ENCODE measurements at regions not wholly inside any gene's neighbourhood (a gene's known extent, or its start where the extent isn't known, plus 50 kb on each side); places are given as distances from the start of the nearest gene placed in this dataset.

DNA sequence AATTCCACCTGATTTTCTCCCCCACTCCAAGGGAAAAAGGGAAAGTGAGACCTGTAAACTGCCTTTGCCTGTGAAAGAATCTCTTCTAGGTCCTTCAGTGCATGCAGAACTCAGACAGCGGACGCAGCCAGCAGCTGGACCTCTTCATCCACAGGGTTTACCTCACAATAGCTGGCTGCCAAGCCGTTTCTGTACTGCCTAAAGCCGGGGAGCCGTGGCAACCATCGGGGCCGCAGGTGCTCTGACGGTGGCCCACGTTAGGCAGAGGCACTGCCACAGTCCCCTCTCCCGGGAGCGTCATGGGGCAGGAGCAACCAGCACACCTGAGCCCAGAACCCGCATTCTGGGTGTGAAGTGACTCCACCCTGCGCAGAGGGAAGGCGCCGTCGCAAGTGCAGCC is 206.1 kb downstream of the TTLL2 start (continued):
- TF ChIP-seq, protein P1, sequence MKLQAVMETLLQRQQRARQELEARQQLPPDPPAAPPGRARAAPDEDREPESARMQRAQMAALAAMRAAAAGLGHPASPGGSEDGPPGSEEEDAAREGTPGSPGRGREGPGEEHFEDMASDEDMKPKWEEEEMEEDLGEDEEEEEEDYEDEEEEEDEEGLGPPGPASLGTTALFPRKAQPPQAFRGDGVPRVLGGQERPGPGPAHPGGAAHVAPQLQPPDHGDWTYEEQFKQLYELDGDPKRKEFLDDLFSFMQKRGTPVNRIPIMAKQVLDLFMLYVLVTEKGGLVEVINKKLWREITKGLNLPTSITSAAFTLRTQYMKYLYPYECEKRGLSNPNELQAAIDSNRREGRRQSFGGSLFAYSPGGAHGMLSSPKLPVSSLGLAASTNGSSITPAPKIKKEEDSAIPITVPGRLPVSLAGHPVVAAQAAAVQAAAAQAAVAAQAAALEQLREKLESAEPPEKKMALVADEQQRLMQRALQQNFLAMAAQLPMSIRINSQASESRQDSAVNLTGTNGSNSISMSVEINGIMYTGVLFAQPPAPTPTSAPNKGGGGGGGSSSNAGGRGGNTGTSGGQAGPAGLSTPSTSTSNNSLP (IDR thresholded peaks at IDR 0.05; ENCODE audit: borderline replicate concordance, low read depth, low read length): no peak
- TF ChIP-seq, protein P2, sequence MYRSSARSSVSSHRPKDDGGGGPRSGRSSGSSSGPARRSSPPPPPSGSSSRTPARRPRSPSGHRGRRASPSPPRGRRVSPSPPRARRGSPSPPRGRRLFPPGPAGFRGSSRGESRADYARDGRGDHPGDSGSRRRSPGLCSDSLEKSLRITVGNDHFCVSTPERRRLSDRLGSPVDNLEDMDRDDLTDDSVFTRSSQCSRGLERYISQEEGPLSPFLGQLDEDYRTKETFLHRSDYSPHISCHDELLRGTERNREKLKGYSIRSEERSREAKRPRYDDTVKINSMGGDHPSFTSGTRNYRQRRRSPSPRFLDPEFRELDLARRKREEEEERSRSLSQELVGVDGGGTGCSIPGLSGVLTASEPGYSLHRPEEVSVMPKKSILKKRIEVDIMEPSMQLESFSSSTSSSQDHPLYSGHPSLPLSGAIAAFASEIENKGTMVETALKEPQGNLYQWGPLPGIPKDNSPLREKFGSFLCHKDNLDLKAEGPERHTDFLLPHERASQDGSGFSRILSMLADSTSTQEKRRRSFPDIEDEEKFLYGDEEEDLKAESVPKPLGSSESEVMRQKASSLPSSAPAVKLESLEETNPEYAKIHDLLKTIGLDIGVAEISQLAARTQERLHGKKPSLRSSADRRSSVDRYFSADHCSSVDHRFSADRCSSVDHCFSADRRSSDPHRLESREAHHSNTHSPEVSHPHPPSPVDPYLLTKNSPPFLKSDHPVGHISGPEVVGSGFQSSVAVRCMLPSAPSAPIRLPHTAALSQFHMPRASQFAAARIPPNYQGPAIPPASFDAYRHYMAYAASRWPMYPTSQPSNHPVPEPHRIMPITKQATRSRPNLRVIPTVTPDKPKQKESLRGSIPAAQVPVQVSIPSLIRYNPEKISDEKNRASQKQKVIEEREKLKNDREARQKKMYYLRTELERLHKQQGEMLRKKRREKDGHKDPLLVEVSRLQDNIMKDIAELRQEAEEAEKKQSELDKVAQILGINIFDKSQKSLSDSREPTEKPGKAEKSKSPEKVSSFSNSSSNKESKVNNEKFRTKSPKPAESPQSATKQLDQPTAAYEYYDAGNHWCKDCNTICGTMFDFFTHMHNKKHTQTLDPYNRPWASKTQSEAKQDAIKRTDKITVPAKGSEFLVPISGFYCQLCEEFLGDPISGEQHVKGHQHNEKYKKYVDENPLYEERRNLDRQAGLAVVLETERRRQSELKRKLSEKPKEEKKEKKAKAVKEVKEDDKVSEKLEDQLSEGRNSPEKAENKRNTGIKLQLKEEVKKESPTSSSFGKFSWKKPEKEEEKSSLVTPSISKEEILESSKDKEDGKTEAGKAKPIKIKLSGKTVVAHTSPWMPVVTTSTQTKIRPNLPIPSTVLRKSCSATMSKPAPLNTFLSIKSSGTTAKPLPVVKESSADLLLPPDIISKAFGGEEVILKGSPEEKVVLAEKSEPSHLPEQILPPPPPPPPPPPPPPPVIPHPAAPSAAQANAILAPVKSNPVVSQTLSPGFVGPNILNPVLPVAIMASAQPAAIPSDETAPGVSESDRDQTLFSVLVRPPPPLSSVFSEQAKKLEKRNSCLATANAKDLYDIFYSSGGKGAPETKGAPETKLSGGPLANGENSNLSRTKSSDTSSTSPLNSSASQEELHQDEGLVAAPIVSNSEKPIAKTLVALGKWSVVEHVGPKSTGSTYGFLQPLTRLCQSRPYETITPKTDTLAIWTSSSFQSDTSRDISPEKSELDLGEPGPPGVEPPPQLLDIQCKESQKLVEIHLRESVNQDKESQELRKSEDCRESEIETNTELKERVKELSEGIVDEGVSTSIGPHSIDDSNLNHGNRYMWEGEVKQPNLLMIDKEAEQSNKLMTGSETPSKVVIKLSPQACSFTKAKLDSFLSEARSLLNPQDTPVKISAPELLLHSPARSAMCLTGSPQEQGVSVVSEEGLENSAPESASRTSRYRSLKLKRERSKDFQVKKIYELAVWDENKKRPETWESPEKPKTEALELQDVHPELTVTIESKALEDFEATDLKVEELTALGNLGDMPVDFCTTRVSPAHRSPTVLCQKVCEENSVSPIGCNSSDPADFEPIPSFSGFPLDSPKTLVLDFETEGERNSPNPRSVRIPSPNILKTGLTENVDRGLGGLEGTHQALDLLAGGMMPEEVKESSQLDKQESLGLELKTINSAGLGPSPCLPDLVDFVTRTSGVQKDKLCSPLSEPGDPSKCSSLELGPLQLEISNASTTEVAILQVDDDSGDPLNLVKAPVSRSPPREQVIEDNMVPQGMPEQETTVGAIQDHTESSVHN (IDR thresholded peaks at IDR 0.05; ENCODE audit: borderline replicate concordance in 1 of 2, low read depth in 1 of 2): no peak
- TF ChIP-seq SRSF9 (IDR thresholded peaks at IDR 0.05; ENCODE audit: borderline replicate concordance, low read depth, low read length): no peak
- TF ChIP-seq KLF13 (tag; IDR thresholded peaks at IDR 0.05; ENCODE audit: borderline replicate concordance, low read depth): no peak
- TF ChIP-seq KLF16 (IDR thresholded peaks at IDR 0.05): no peak
- TF ChIP-seq, protein P3, sequence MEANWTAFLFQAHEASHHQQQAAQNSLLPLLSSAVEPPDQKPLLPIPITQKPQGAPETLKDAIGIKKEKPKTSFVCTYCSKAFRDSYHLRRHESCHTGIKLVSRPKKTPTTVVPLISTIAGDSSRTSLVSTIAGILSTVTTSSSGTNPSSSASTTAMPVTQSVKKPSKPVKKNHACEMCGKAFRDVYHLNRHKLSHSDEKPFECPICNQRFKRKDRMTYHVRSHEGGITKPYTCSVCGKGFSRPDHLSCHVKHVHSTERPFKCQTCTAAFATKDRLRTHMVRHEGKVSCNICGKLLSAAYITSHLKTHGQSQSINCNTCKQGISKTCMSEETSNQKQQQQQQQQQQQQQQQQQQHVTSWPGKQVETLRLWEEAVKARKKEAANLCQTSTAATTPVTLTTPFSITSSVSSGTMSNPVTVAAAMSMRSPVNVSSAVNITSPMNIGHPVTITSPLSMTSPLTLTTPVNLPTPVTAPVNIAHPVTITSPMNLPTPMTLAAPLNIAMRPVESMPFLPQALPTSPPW (CRISPR knock-in tag; IDR thresholded peaks at IDR 0.05): no peak
- no peak for TF ChIP-seq BMI1 (IDR thresholded peaks at IDR 0.05; ENCODE audit: low read length)
- TF ChIP-seq CREM (IDR thresholded peaks at IDR 0.05; ENCODE audit: low read depth): no peak
- TF ChIP-seq ZNF253 (CRISPR knock-in tag; conservative IDR thresholded peaks at IDR 0.05): no peak
- no peak for TF ChIP-seq ZBTB1 (CRISPR knock-in tag; IDR thresholded peaks at IDR 0.05; ENCODE audit: borderline replicate concordance, low read depth)
- no peak for TF ChIP-seq ZNF347 (CRISPR knock-in tag; IDR thresholded peaks at IDR 0.05; ENCODE audit: low read depth)
